ENCODE measurements at regions not wholly inside any gene's neighbourhood (a gene's known extent, or its start where the extent isn't known, plus 50 kb on each side); places are given as distances from the start of the nearest gene placed in this dataset.

- 93 to 98% methylated on average over 8 of the region's 8 CpGs for WGBS, 2 donors
- DNase-seq (no peak), ATAC-seq (no peak)
- no peaks in the 10 kb centered on the region for H3K36me3 ChIP-seq
- H3K4me3 ChIP-seq = no peak overlapping the region
- peaks cover 0 to 17% (median 0%) of the 10 kb centered on the region in 9 donors for H3K4me1 ChIP-seq
- intact Hi-C loops (cut with DNase I) = no loop called here
- no peak overlapping the region for H3K27ac ChIP-seq
- no peaks in the 10 kb centered on the region for H3K9me3 ChIP-seq
- TF ChIP-seq CTCF (IDR thresholded peaks at IDR 0.05) = no peak
- H3K27me3 ChIP-seq = no peaks in the 10 kb centered on the region
Observed at GRCh38 chr11:130813196-130813595, 103.1 kb downstream of the SNX19 start.

- Histone ChIP-seq H3K36me3 (no peaks in the 10 kb centered on the region), H3K4me1 (peaks cover 0 to 17% (median 0%) of the 10 kb centered on the region in 9 donors), H3K27ac (no peak overlapping the region), H3K9me3 (no peaks in the 10 kb centered on the region), H3K4me3 (no peak overlapping the region), H3K27me3 (no peaks in the 10 kb centered on the region)
- ATAC-seq (no peak), DNase-seq (no peak)
- intact Hi-C loops (cut with DNase I) = no loop called here
- 76 to 87% methylated on average over 3 of the region's 3 CpGs for WGBS, 2 donors
- no peak for TF ChIP-seq CTCF (IDR thresholded peaks at IDR 0.05)
Observed at GRCh38 chr11:130813638-130814037, 102.6 kb downstream of the SNX19 start.

- TF ChIP-seq CTCF (IDR thresholded peaks at IDR 0.05) = no peak
- intact Hi-C loops (cut with DNase I) = no loop called here
- no peak overlapping the region for H3K27ac ChIP-seq
- H3K27me3 ChIP-seq = no peaks in the 10 kb centered on the region
- peak in 2 of 8 donors; percentile 17 to 42 for ATAC-seq
- 68 to 75% methylated on average over 4 of the region's 4 CpGs for WGBS, 2 donors
- DNase-seq = no peak
- peaks cover 0 to 17% (median 0%) of the 10 kb centered on the region in 9 donors for H3K4me1 ChIP-seq
- H3K9me3 ChIP-seq = no peaks in the 10 kb centered on the region
- no peak overlapping the region for H3K4me3 ChIP-seq
- H3K36me3 ChIP-seq = no peaks in the 10 kb centered on the region
Observed at GRCh38 chr11:130814440-130815096, 101.7 kb downstream of the SNX19 start.

- intact Hi-C loops (cut with DNase I) = no loop called here
- ATAC-seq (peak in 3 of 8 donors; percentile 41 to 57 (median 48)), DNase-seq (no peak)
- no peaks in the 10 kb centered on the region for H3K9me3 ChIP-seq
- peaks cover 0 to 17% (median 0%) of the 10 kb centered on the region in 9 donors for H3K4me1 ChIP-seq
- H3K36me3 ChIP-seq = no peaks in the 10 kb centered on the region
- 65 to 68% methylated on average over 9 of the region's 9 CpGs for WGBS, 2 donors
- H3K27ac ChIP-seq = no peak overlapping the region
- no peak overlapping the region for H3K4me3 ChIP-seq
- no peaks in the 10 kb centered on the region for H3K27me3 ChIP-seq
- no peak for TF ChIP-seq CTCF (IDR thresholded peaks at IDR 0.05)
Observed at GRCh38 chr11:130815097-130815802, 101.0 kb downstream of the SNX19 start.

Data from heart right ventricle (tissue), 16 donors.